ENCODE measurements at regions not wholly inside any gene's neighbourhood (a gene's known extent, or its start where the extent isn't known, plus 50 kb on each side); places are given as distances from the start of the nearest gene placed in this dataset.
"Not testable (repeated sequence)": the region's sequence is repeated elsewhere in the genome, so short reads cannot be mapped to it uniquely, and the experiment has no call there.

DNA sequence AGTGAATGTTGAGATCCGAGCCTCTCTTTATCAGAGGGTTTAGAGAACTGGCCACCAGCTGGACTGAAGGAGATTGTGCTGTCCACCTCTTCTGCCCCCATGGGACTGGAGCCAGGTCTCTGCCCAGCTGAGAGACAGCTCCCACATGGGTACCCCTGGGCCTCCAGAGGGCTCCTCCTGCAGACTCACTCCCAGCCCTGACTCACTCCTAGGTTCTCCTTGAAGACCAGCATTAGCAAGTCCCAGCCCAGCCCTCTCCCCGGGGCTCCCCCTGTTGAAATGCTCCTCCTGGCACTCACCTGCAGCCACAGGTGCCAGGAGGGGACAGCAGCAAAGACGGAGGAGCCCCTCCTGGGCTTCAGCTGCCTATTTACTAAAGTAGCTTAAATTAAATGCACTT lies 126.9 kb downstream of the CXCL12 start:
- TF ChIP-seq, protein P1, sequence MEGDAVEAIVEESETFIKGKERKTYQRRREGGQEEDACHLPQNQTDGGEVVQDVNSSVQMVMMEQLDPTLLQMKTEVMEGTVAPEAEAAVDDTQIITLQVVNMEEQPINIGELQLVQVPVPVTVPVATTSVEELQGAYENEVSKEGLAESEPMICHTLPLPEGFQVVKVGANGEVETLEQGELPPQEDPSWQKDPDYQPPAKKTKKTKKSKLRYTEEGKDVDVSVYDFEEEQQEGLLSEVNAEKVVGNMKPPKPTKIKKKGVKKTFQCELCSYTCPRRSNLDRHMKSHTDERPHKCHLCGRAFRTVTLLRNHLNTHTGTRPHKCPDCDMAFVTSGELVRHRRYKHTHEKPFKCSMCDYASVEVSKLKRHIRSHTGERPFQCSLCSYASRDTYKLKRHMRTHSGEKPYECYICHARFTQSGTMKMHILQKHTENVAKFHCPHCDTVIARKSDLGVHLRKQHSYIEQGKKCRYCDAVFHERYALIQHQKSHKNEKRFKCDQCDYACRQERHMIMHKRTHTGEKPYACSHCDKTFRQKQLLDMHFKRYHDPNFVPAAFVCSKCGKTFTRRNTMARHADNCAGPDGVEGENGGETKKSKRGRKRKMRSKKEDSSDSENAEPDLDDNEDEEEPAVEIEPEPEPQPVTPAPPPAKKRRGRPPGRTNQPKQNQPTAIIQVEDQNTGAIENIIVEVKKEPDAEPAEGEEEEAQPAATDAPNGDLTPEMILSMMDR (IDR thresholded peaks at IDR 0.05): no peak
- H3K27ac ChIP-seq (ENCODE audit: low read depth in 1 of 2, low read length in 2 of 2): no peak overlapping the region
- DNase-seq: no peak
- ChIA-PET CTCF (no interaction called here), POLR2A (no interaction called here)
- no peaks in the 10 kb centered on the region for H3K36me3 Mint-ChIP-seq (ENCODE audit: low read depth)
- no peak overlapping the region for H3K27ac Mint-ChIP-seq
- no peaks in the 10 kb centered on the region for H3K4me1 Mint-ChIP-seq (ENCODE audit: low read depth)
- H3K36me3 ChIP-seq (ENCODE audit: insufficient read depth, low read length): no peaks in the 10 kb centered on the region
- H3K9me3 ChIP-seq (ENCODE audit: control insufficient read depth in 1 of 2, insufficient read depth in 1 of 2, low read length in 2 of 2): peaks cover 0 to 6% of the 10 kb centered on the region in 2 experiments
- no peak overlapping the region for H3K4me3 ChIP-seq (ENCODE audit: low read length)
- intact Hi-C loops (cut with DNase I, micrococcal nuclease): no loop called here
- H3K4me3 Mint-ChIP-seq: no peak overlapping the region
- H3K9me3 Mint-ChIP-seq: no peaks in the 10 kb centered on the region
- no peaks in the 10 kb centered on the region for H3K4me1 ChIP-seq (ENCODE audit: insufficient read depth, low read length)
- no peak for ATAC-seq (ENCODE audit: poor library complexity)
- H3K27me3 ChIP-seq (ENCODE audit: control insufficient read depth in 1 of 2, insufficient read depth in 2 of 2, low read length in 2 of 2): no peaks in the 10 kb centered on the region
- H3K27me3 Mint-ChIP-seq: peaks cover 9% of the 10 kb centered on the region

DNA sequence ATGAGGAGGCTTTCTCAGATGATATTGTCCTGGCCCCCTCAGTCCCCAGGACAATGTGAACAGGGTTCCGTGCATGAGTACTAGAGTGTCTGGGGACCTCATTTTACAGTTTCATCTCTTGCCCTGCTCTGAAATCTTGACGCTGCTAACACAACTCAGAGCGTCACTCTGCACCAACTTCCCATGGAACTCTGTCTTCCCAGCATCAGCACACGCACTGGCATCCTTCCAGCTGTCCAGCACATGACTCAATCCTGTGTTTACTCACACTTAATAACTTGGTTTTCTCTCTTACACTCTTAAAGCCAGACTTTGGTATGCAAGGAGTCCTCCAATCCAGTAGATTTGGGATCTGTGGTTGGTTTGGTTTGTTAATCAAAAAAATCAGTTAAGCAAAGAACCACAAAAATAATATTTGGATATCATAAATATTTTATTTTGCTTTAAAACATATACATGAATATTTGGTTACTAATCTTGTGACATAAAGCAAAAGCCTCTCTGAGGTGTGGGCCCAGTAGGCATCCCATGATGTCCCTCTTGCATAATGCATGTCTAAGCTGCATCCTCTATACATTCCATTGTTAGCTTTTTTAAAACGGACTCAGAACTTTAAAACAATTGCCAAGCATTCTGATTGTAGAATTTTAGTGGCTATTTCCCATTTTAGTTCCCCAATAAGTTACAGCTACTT lies 131.0 kb downstream of the CXCL12 start:
- H3K9me3 Mint-ChIP-seq: no peaks in the 10 kb centered on the region
- peaks cover 0 to 4% of the 10 kb centered on the region in 2 experiments for H3K9me3 ChIP-seq (ENCODE audit: control insufficient read depth in 1 of 2, insufficient read depth in 1 of 2, low read length in 2 of 2)
- H3K36me3 ChIP-seq (ENCODE audit: insufficient read depth, low read length): no peaks in the 10 kb centered on the region
- no peak overlapping the region for H3K4me3 ChIP-seq (ENCODE audit: low read length)
- DNase-seq (no peak), ATAC-seq (ENCODE audit: poor library complexity) (no peak)
- intact Hi-C loops (cut with DNase I, micrococcal nuclease): no loop called here
- peaks cover 9% of the 10 kb centered on the region for H3K27me3 Mint-ChIP-seq
- TF ChIP-seq, protein P1 (IDR thresholded peaks at IDR 0.05): no peak
- no peaks in the 10 kb centered on the region for H3K4me1 Mint-ChIP-seq (ENCODE audit: low read depth)
- ChIA-PET CTCF (no interaction called here), POLR2A (no interaction called here)
- H3K27ac ChIP-seq (ENCODE audit: low read depth in 1 of 2, low read length in 2 of 2): no peak overlapping the region
- H3K27me3 ChIP-seq (ENCODE audit: control insufficient read depth in 1 of 2, insufficient read depth in 2 of 2, low read length in 2 of 2): no peaks in the 10 kb centered on the region
- no peak overlapping the region for H3K27ac Mint-ChIP-seq
- no peaks in the 10 kb centered on the region for H3K36me3 Mint-ChIP-seq (ENCODE audit: low read depth)
- no peaks in the 10 kb centered on the region for H3K4me1 ChIP-seq (ENCODE audit: insufficient read depth, low read length)
- no peak overlapping the region for H3K4me3 Mint-ChIP-seq

DNA sequence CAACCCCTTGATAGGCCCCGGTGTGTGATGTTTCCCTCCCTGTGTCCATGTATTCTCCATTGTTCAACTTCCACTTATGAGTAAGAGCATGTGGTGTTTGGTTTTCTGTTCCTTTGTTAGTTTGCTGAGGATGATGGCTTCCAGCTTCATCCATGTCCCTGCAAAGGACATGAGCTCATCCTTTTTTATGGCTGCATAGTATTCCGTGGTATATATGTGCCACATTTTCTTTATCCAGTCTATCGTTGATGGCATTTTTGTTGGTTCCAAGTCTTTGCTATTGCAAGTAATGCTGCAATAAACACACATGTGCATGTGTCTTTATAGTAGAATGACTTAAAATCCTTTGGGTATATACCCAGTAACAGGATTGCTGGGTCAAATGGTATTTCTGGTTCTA lies 132.3 kb downstream of the CXCL12 start:
- DNase-seq; H3K9me3 ChIP-seq (ENCODE audit: control insufficient read depth in 1 of 2, insufficient read depth in 1 of 2, low read length in 2 of 2); H3K4me3 ChIP-seq (ENCODE audit: low read length); H3K27ac ChIP-seq (ENCODE audit: low read depth in 1 of 2, low read length in 2 of 2); H3K36me3 Mint-ChIP-seq (ENCODE audit: low read depth); H3K9me3 Mint-ChIP-seq; ATAC-seq (ENCODE audit: poor library complexity); H3K4me1 Mint-ChIP-seq (ENCODE audit: low read depth); intact Hi-C loops (cut with DNase I, micrococcal nuclease); H3K27me3 ChIP-seq (ENCODE audit: control insufficient read depth in 1 of 2, insufficient read depth in 2 of 2, low read length in 2 of 2); H3K4me1 ChIP-seq (ENCODE audit: insufficient read depth, low read length); H3K4me3 Mint-ChIP-seq; H3K36me3 ChIP-seq (ENCODE audit: insufficient read depth, low read length); POLR2A ChIA-PET; H3K27ac Mint-ChIP-seq; CTCF ChIA-PET: not testable (repeated sequence)
- peaks cover 13% of the 10 kb centered on the region for H3K27me3 Mint-ChIP-seq

DNA sequence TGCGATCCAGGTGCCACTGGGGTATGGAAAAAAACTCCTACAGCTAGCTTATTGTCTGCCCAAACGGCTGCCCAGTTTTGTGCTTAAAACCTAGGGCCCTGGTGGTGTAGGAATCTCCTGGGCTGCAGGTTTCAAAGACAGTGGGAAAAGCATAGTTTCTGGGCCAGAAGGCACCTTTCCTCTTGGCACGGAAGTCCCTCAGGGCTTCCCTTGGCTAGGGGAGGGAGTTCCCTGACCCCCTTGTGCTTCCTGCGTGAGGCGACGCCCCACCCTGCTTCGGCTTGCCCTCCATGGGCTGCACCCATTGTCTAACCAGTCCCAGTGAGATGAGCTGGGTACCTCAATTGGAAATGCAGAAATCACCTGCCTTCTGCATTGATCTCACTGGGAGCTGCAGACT lies 135.0 kb downstream of the CXCL12 start:
- H3K4me3 ChIP-seq (ENCODE audit: low read length); POLR2A ChIA-PET; H3K27me3 Mint-ChIP-seq; H3K27ac Mint-ChIP-seq; ATAC-seq (ENCODE audit: poor library complexity); H3K27me3 ChIP-seq (ENCODE audit: control insufficient read depth in 1 of 2, insufficient read depth in 2 of 2, low read length in 2 of 2); H3K36me3 ChIP-seq (ENCODE audit: insufficient read depth, low read length); DNase-seq; H3K9me3 ChIP-seq (ENCODE audit: control insufficient read depth in 1 of 2, insufficient read depth in 1 of 2, low read length in 2 of 2); H3K9me3 Mint-ChIP-seq; H3K4me1 ChIP-seq (ENCODE audit: insufficient read depth, low read length); H3K4me1 Mint-ChIP-seq (ENCODE audit: low read depth); CTCF ChIA-PET; intact Hi-C loops (cut with DNase I, micrococcal nuclease); H3K27ac ChIP-seq (ENCODE audit: low read depth in 1 of 2, low read length in 2 of 2); H3K36me3 Mint-ChIP-seq (ENCODE audit: low read depth); H3K4me3 Mint-ChIP-seq: not testable (repeated sequence)

Data from CD4-positive, alpha-beta T cell (primary cell).